SK-N-SH (cell line): ENCODE measurements at regions not wholly inside any gene's neighbourhood (a gene's known extent, or its start where the extent isn't known, plus 50 kb on each side); places are given as distances from the start of the nearest gene placed in this dataset.

Source experiments
- CTCF ChIA-PET: fragments of 300-600, 350-600 bp; formaldehyde crosslinking; extraction: SDS; loops from one replicate; lab custom pipeline; 2021; lab: Yijun Ruan, JAX
- POLR2A ChIA-PET: fragments of 350-600 bp; sonication (Branson Sonifier 250); formaldehyde crosslinking; extraction: SDS; loops from one replicate; lab custom pipeline; 2020; ENCODE audit warnings: antibody characterized with exemption, inconsistent platforms; lab: Yijun Ruan, JAX
- DNase-seq: peaks from one replicate; pipeline ENCODE4 v3.0.0; 2012
- H2AFZ ChIP-seq: fragments of 200-600 bp; sonication (generic); 2 replicates; pipeline ENCODE4 v1.8.1; 2016; ENCODE audit warnings: antibody characterized with exemption, mild to moderate bottlenecking, low read depth
- H3F3A ChIP-seq: fragments of 200-600 bp; sonication (generic); replicated peaks from 2 replicates; pipeline ENCODE3; 2016; ENCODE audit warnings: antibody characterized with exemption, mild to moderate bottlenecking; ENCODE audit not compliant: insufficient read depth
- H3K27ac ChIP-seq, 2 experiments: fragments of 200-500 bp in 1 of 2; fragments of 200-600 bp in 1 of 2; sonication (Bioruptor generic) in 1 of 2; sonication (generic), shearing (Covaris generic) in 1 of 2; 2 replicates each; pipeline versions ENCODE4 v1.5.1 to v1.6.1; 2014 to 2016; ENCODE audit warnings: low read depth in 2 of 2, inconsistent platforms in 1 of 2, low read length in 1 of 2, mild to moderate bottlenecking in 1 of 2, mixed read lengths in 1 of 2
- H3K27me3 ChIP-seq: fragments of 200-600 bp; sonication (generic), shearing (Covaris generic); 2 replicates; pipeline ENCODE4 v1.6.1; 2016; ENCODE audit warnings: mixed run types; ENCODE audit not compliant: insufficient read depth
- H3K36me3 ChIP-seq, 2 experiments: fragments of 200-500 bp in 1 of 2; fragments of 200-600 bp in 1 of 2; sonication (Bioruptor generic) in 1 of 2; sonication (generic) in 1 of 2; replicated peaks in 1 of 2; 2 replicates each; pipeline versions ENCODE3 to v1.5.1; 2014 to 2016; ENCODE audit warnings: low read length in 1 of 2, mild to moderate bottlenecking in 1 of 2; ENCODE audit not compliant: insufficient read depth in 2 of 2, control insufficient read depth in 1 of 2
- H3K4me1 ChIP-seq, 2 experiments: fragments of 200-500 bp in 1 of 2; fragments of 200-600 bp in 1 of 2; sonication (Bioruptor generic) in 1 of 2; sonication (generic), shearing (Covaris generic) in 1 of 2; 2 replicates each; pipeline versions ENCODE4 v1.5.1 to v1.6.1; 2014 to 2016; ENCODE audit warnings: low read depth in 1 of 2, low read length in 1 of 2, mixed run types in 1 of 2; ENCODE audit not compliant: insufficient read depth in 2 of 2, control insufficient read depth in 1 of 2
- H3K4me2 ChIP-seq: fragments of 200-600 bp; sonication (generic), shearing (Covaris generic); 2 replicates; pipeline ENCODE4 v1.6.1; 2017; ENCODE audit warnings: mixed run types
- H3K4me3 ChIP-seq, 2 experiments: fragments of 200-500 bp in 1 of 2; fragments of 200-600 bp in 1 of 2; sonication (Bioruptor generic) in 1 of 2; sonication (generic), shearing (Covaris generic) in 1 of 2; 2 replicates each; pipeline versions ENCODE4 v1.5.1 to v1.8.1; 2014 to 2016; ENCODE audit warnings: low read depth in 2 of 2, inconsistent platforms in 1 of 2, low read length in 1 of 2, mild to moderate bottlenecking in 1 of 2, mixed read lengths in 1 of 2, moderate library complexity in 1 of 2
- H3K79me2 ChIP-seq: fragments of 200-600 bp; sonication (generic); 2 replicates; pipeline ENCODE4 v1.8.1; 2017; ENCODE audit warnings: mild to moderate bottlenecking; ENCODE audit not compliant: insufficient read depth
- H3K9ac ChIP-seq: fragments of 200-600 bp; sonication (generic); 2 replicates; pipeline ENCODE4 v1.6.1; 2017; ENCODE audit warnings: mixed run types
- H3K9me2 ChIP-seq: fragments of 200-600 bp; sonication (generic); 2 replicates; pipeline ENCODE4 v1.6.1; 2017; ENCODE audit warnings: mixed run types
- H3K9me3 ChIP-seq: fragments of 200-600 bp; sonication (generic); 2 replicates; pipeline ENCODE4 v1.6.1; 2017; ENCODE audit warnings: mixed run types, mild to moderate bottlenecking, moderate library complexity
- H4K20me1 ChIP-seq: fragments of 200-600 bp; sonication (generic); 2 replicates; pipeline ENCODE4 v1.6.1; 2017; ENCODE audit warnings: mild to moderate bottlenecking, mixed run types; ENCODE audit not compliant: insufficient read depth
- ELF1 ChIP-seq: IDR thresholded peaks from 2 replicates; pipeline ENCODE4 v1.4.0; 2012
- EP300 ChIP-seq, 2 experiments: IDR thresholded peaks; 2 replicates each; pipeline versions ENCODE4 v1.4.0 to v1.6.1; 2012; ENCODE audit warnings: borderline replicate concordance in 1 of 2, low read depth in 1 of 2, low read length in 1 of 2
- EZH2phosphoT487 ChIP-seq: fragments of 200-600 bp; sonication (generic); IDR thresholded peaks from 2 replicates; pipeline ENCODE4 v1.6.1; 2017; ENCODE audit warnings: low read depth, mixed run types, mild to moderate bottlenecking, antibody characterized with exemption, moderate library complexity, borderline replicate concordance
- FOSL2 ChIP-seq: IDR thresholded peaks from 2 replicates; pipeline ENCODE4 v1.4.0; 2012; ENCODE audit warnings: low read depth, mild to moderate bottlenecking, moderate library complexity, borderline replicate concordance
- MXI1 ChIP-seq: IDR thresholded peaks from 2 replicates; pipeline ENCODE4 v1.6.1; 2012; ENCODE audit warnings: mild to moderate bottlenecking, low read depth, low read length, improper control_type of control experiment
- NRF1 ChIP-seq: IDR thresholded peaks from 2 replicates; pipeline ENCODE4 v1.6.1; 2012; ENCODE audit warnings: low read depth, mild to moderate bottlenecking, low read length
- POLR2AphosphoS5 ChIP-seq: IDR thresholded peaks from 2 replicates; pipeline ENCODE4 v1.6.1; 2012; ENCODE audit warnings: low read depth, low read length
- RAD21 ChIP-seq: IDR thresholded peaks from 2 replicates; pipeline ENCODE4 v1.6.1; 2012; ENCODE audit warnings: mild to moderate bottlenecking, low read length
- RXRA ChIP-seq: IDR thresholded peaks from 2 replicates; pipeline ENCODE4 v1.4.0; 2012; ENCODE audit warnings: low read depth, mild to moderate bottlenecking, borderline replicate concordance
- SMC3 ChIP-seq: IDR thresholded peaks from 2 replicates; pipeline ENCODE4 v1.6.1; 2012; ENCODE audit warnings: low read depth, low read length, improper control_type of control experiment
- TCF12 ChIP-seq: IDR thresholded peaks from 2 replicates; pipeline ENCODE4 v1.4.0; 2012
- WGBS: methylation state at CpG from one replicate; pipeline ENCODE4 v1.1.6; 2017; ENCODE audit warnings: low lambda C conversion rate; 5-methylcytosine and 5-hydroxymethylcytosine counted together
- TF ChIP-seq, protein P1 (sequence below): IDR thresholded peaks from 2 replicates; pipeline ENCODE4 v1.4.0; 2012; ENCODE audit warnings: low read depth
- TF ChIP-seq, protein P2 (sequence below): IDR thresholded peaks from 2 replicates; pipeline ENCODE4 v1.4.0; 2012; ENCODE audit warnings: low read depth, borderline replicate concordance
- TF ChIP-seq, protein P3 (sequence below): IDR thresholded peaks from 2 replicates; pipeline ENCODE4 v1.6.1; 2012; ENCODE audit warnings: mild to moderate bottlenecking, low read depth, low read length, moderate library complexity
- TF ChIP-seq, protein P4 (sequence below): IDR thresholded peaks from 2 replicates; pipeline ENCODE4; 2012

DNA sequence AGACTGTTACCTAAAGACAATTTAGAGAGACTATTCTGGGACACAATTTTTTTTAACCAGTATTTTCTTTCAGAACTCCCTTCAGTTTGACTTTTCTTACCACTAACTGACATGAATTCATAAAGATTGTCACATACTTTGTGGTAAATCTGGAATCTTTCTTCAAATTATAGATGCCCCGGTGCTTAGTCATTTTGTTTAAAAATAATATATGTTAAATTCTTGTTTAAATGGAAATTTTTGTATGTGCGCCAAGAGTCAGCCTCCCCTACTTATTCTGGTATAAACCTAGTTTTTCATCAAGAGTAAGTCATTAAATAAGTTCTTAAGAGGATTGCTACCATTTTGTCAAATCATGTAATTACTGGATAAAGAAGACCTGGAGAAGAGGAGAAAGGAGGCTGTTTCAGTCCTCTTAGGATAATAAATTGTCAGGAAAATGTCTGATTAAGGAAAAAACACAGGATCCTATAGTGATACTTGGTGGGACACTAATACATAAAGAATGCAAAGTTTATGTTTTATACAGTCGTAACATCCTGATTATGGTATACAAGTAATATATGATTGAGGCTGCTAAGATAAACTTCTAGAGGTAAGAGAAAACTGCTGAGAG lies 424.4 kb downstream of the PMP22 start (continued):
- TF ChIP-seq, protein P1, sequence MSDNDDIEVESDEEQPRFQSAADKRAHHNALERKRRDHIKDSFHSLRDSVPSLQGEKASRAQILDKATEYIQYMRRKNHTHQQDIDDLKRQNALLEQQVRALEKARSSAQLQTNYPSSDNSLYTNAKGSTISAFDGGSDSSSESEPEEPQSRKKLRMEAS: no peak

DNA sequence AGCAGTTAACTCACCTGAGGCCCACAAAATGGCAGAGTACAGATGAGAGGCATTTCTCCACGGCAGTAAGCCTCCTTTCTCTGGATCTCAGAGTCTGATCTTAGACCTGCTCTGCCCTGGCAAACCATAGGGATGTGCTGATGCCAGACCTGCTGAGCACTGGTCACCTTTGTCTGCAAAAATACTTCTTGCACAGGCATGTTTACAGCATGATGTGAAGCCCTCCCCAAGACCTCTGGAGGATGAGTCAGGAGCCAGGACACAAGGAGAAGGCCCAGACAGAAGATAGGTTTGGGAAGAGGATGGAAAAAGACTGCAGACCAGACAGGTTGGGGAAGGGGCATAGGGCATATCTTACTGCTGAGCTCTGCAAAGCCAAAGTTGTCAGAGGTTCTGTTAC lies 426.6 kb downstream of the PMP22 start:
- H3K9me2 ChIP-seq: no peaks in the 10 kb centered on the region
- H2AFZ ChIP-seq: no peak overlapping the region
- no peak overlapping the region for H3K4me2 ChIP-seq
- no peak for DNase-seq
- H3K9me3 ChIP-seq: no peaks in the 10 kb centered on the region
- no peak overlapping the region for H3K9ac ChIP-seq
- no peak for TF ChIP-seq NRF1
- TF ChIP-seq TCF12: no peak
- TF ChIP-seq SMC3: no peak
- WGBS: 0% methylated on average over 1 of the region's 1 CpG
- no peaks in the 10 kb centered on the region for H3K79me2 ChIP-seq
- H3K27ac ChIP-seq: no peak overlapping the region
- H3K4me3 ChIP-seq: no peak overlapping the region
- ChIA-PET CTCF (interaction anchor here (1.3 kb wide), 1 partner anchor 10 kb away, joined by 3 read pairs; no protein-coding TSS in a partner anchor), POLR2A (no interaction called here)
- no peaks in the 10 kb centered on the region for H4K20me1 ChIP-seq
- peaks cover 10% of the 10 kb centered on the region for H3F3A ChIP-seq
- no peaks in the 10 kb centered on the region for H3K27me3 ChIP-seq
- H3K4me1 ChIP-seq: no peaks in the 10 kb centered on the region
- no peaks in the 10 kb centered on the region for H3K36me3 ChIP-seq

DNA sequence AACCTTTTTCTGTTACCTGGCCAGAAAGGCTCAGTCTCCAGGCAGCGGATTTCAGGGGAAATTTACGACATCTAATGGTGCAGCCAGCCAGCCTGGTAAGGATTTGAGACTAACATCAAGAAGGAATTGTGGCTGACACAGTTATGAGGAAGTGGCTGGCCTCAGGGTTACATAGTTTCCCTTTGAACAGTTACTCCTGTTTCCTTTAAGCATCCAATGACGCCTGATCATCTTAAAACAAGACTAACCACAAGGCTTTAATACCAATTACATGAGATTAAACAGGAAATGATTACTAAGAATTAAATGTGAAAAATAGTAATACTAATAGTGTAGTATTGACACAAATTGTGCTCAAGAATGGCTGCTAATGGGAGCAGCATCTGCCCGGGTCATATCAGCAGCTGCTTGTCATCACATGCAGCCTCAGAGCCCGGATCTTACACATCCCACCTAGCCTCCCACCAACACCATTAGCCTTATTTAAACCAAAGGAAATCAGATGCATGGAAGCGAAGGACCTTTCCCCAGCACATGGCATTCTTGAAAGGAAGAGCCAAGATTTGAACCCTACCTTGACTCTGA lies 431.8 kb downstream of the PMP22 start:
- H3F3A ChIP-seq: no peaks in the 10 kb centered on the region
- H4K20me1 ChIP-seq: no peaks in the 10 kb centered on the region
- peaks cover 13% of the 10 kb centered on the region; the same call in 1 of the 2 replicates for H3K27me3 ChIP-seq
- no peak overlapping the region for H3K4me3 ChIP-seq
- H3K4me1 ChIP-seq: 0 out of 4 replicates have a peak, but pooled peaks cover 0 to 3% of the 10 kb centered on the region in 2 experiments
- no peaks in the 10 kb centered on the region for H3K36me3 ChIP-seq
- peak overlapping the region; percentile 50; the same call in 1 of the 2 replicates for H3K4me2 ChIP-seq
- H3K9me3 ChIP-seq: no peaks in the 10 kb centered on the region
- no peak for DNase-seq
- 3% methylated on average over 6 of the region's 6 CpGs for WGBS
- H3K9me2 ChIP-seq: no peaks in the 10 kb centered on the region
- TF ChIP-seq POLR2AphosphoS5 (no peak), RAD21 (no peak), SMC3 (no peak), EZH2phosphoT487 (no peak), RXRA (no peak), FOSL2 (no peak), ELF1 (no peak), NRF1 (no peak), EP300 (IDR thresholded peaks at IDR 0.05; ENCODE audit: borderline replicate concordance in 1 of 2, low read depth in 1 of 2, low read length in 1 of 2) (no peak), MXI1 (no peak)
- TF ChIP-seq, protein P2, sequence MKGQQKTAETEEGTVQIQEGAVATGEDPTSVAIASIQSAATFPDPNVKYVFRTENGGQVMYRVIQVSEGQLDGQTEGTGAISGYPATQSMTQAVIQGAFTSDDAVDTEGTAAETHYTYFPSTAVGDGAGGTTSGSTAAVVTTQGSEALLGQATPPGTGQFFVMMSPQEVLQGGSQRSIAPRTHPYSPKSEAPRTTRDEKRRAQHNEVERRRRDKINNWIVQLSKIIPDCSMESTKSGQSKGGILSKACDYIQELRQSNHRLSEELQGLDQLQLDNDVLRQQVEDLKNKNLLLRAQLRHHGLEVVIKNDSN: no peak
- TF ChIP-seq, protein P3, sequence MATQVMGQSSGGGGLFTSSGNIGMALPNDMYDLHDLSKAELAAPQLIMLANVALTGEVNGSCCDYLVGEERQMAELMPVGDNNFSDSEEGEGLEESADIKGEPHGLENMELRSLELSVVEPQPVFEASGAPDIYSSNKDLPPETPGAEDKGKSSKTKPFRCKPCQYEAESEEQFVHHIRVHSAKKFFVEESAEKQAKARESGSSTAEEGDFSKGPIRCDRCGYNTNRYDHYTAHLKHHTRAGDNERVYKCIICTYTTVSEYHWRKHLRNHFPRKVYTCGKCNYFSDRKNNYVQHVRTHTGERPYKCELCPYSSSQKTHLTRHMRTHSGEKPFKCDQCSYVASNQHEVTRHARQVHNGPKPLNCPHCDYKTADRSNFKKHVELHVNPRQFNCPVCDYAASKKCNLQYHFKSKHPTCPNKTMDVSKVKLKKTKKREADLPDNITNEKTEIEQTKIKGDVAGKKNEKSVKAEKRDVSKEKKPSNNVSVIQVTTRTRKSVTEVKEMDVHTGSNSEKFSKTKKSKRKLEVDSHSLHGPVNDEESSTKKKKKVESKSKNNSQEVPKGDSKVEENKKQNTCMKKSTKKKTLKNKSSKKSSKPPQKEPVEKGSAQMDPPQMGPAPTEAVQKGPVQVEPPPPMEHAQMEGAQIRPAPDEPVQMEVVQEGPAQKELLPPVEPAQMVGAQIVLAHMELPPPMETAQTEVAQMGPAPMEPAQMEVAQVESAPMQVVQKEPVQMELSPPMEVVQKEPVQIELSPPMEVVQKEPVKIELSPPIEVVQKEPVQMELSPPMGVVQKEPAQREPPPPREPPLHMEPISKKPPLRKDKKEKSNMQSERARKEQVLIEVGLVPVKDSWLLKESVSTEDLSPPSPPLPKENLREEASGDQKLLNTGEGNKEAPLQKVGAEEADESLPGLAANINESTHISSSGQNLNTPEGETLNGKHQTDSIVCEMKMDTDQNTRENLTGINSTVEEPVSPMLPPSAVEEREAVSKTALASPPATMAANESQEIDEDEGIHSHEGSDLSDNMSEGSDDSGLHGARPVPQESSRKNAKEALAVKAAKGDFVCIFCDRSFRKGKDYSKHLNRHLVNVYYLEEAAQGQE: no peak
- TF ChIP-seq, protein P4, sequence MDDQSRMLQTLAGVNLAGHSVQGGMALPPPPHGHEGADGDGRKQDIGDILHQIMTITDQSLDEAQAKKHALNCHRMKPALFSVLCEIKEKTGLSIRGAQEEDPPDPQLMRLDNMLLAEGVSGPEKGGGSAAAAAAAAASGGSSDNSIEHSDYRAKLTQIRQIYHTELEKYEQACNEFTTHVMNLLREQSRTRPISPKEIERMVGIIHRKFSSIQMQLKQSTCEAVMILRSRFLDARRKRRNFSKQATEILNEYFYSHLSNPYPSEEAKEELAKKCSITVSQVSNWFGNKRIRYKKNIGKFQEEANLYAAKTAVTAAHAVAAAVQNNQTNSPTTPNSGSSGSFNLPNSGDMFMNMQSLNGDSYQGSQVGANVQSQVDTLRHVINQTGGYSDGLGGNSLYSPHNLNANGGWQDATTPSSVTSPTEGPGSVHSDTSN: no peak
- no peaks in the 10 kb centered on the region for H3K79me2 ChIP-seq
- no peak overlapping the region for H3K9ac ChIP-seq
- CTCF ChIA-PET: no interaction called here
- POLR2A ChIA-PET: no interaction called here
- H2AFZ ChIP-seq: peak overlapping the region; percentile 50
- no peak overlapping the region; a peak in 1 of 4 replicates for H3K27ac ChIP-seq
